DMS114 treated with DMSO at 0.1 percent for 48 hours (cell line): ENCODE measurements at regions not wholly inside any gene's neighbourhood (a gene's known extent, or its start where the extent isn't known, plus 50 kb on each side); places are given as distances from the start of the nearest gene placed in this dataset.
A peak's percentile ranks its signal among the peaks of the same experiment; 100 is the strongest.

ENCODE experiments used
- DNase-seq: peaks from one replicate; lab custom pipeline; 2025; ENCODE audit not compliant: unreplicated experiment; lab: John Stamatoyannopoulos, UW

- no peak for DNase-seq
These were observed 51.3 kb downstream of the BLTP1 start for GRCh38 chr4:122203407-122203806.

GRCh38 chr4:122205687-122206086, 53.6 kb downstream of the BLTP1 start:
- DNase-seq = no peak

- no peak for DNase-seq
These were observed 60.7 kb downstream of the BLTP1 start for GRCh38 chr4:122212880-122213279.

- peak; percentile 2 for DNase-seq
These were observed 66.6 kb downstream of the BLTP1 start for GRCh38 chr4:122218762-122219161.

GRCh38 chr4:122219356-122219755, 67.2 kb downstream of the BLTP1 start:
- no peak for DNase-seq

GRCh38 chr4:122221322-122221721, 69.2 kb downstream of the BLTP1 start:
- no peak for DNase-seq

GRCh38 chr4:122224348-122224747, 72.2 kb downstream of the BLTP1 start:
- no peak for DNase-seq

- DNase-seq = no peak
These were observed 75.1 kb downstream of the BLTP1 start for GRCh38 chr4:122227202-122227601.

GRCh38 chr4:122229857-122230256, 77.7 kb downstream of the BLTP1 start:
- no peak for DNase-seq

GRCh38 chr4:122232633-122233032, 80.5 kb downstream of the BLTP1 start:
- DNase-seq = no peak

GRCh38 chr4:122234686-122235085, 82.6 kb downstream of the BLTP1 start:
- no peak for DNase-seq

- no peak for DNase-seq
These were observed 91.7 kb downstream of the BLTP1 start for GRCh38 chr4:122243785-122244184.

- DNase-seq = no peak
These were observed 92.6 kb downstream of the BLTP1 start for GRCh38 chr4:122244764-122245163.

- no peak for DNase-seq
These were observed 94.4 kb downstream of the BLTP1 start for GRCh38 chr4:122246551-122246950.

GRCh38 chr4:122249357-122249756, 97.2 kb downstream of the BLTP1 start:
- no peak for DNase-seq

- DNase-seq = no peak
These were observed 100.5 kb downstream of the BLTP1 start for GRCh38 chr4:122252584-122252983.

GRCh38 chr4:122259849-122260248, 107.7 kb downstream of the BLTP1 start:
- DNase-seq = no peak

- DNase-seq = no peak
These were observed 102.5 kb upstream of the ADAD1 start for GRCh38 chr4:122276359-122276758.

- no peak for DNase-seq
These were observed 99.8 kb upstream of the ADAD1 start for GRCh38 chr4:122278976-122279375.

GRCh38 chr4:122279670-122280069, 99.1 kb upstream of the ADAD1 start:
- no peak for DNase-seq

GRCh38 chr4:122285285-122285684, 93.5 kb upstream of the ADAD1 start:
- DNase-seq = no peak

GRCh38 chr4:122293374-122294365, 85.1 kb upstream of the ADAD1 start:
- DNase-seq = no peak

GRCh38 chr4:122297694-122298093, 81.1 kb upstream of the ADAD1 start:
- no peak for DNase-seq
